OCI-LY1 (cell line): ENCODE measurements at regions not wholly inside any gene's neighbourhood (a gene's known extent, or its start where the extent isn't known, plus 50 kb on each side); places are given as distances from the start of the nearest gene placed in this dataset.

Source experiments
- H2AFZ ChIP-seq: fragments of 200-600 bp; sonication (generic), shearing (Covaris generic); 2 replicates; pipeline ENCODE4 v1.6.0; 2014; ENCODE audit warnings: antibody characterized with exemption, mild to moderate bottlenecking, low read length
- H3F3A ChIP-seq: fragments of 200-600 bp; sonication (generic), shearing (Covaris generic); 2 replicates; pipeline ENCODE4 v1.6.0; 2014; ENCODE audit warnings: mild to moderate bottlenecking, antibody characterized with exemption, low read length, moderate library complexity; ENCODE audit not compliant: insufficient read depth
- H3K27ac ChIP-seq: fragments of 200-600 bp; sonication (generic); 2 replicates; pipeline ENCODE4 v1.5.1; 2014; ENCODE audit warnings: low read length, mixed run types, mild to moderate bottlenecking, low read depth; ENCODE audit not compliant: poor library complexity, severe bottlenecking
- H3K27me3 ChIP-seq: fragments of 200-600 bp; sonication (generic); 2 replicates; pipeline ENCODE4 v1.6.0; 2014; ENCODE audit warnings: antibody characterized with exemption, mild to moderate bottlenecking, low read length, moderate library complexity; ENCODE audit not compliant: insufficient read depth
- H3K36me3 ChIP-seq: fragments of 200-600 bp; sonication (generic); 2 replicates; pipeline ENCODE4 v1.6.1; 2014; ENCODE audit warnings: mild to moderate bottlenecking, antibody characterized with exemption, low read length, moderate library complexity, mixed read lengths; ENCODE audit not compliant: insufficient read depth
- H3K4me1 ChIP-seq: fragments of 200-600 bp; sonication (generic); 2 replicates; pipeline ENCODE4 v1.5.1; 2014; ENCODE audit warnings: mild to moderate bottlenecking, low read length, moderate library complexity; ENCODE audit not compliant: insufficient read depth, severe bottlenecking
- H3K4me2 ChIP-seq: fragments of 200-600 bp; sonication (generic), shearing (Covaris generic); 2 replicates; pipeline ENCODE4 v1.6.1; 2014; ENCODE audit warnings: low read length
- H3K4me3 ChIP-seq: fragments of 200-600 bp; sonication (generic); 2 replicates; pipeline ENCODE4 v1.5.1; 2014; ENCODE audit warnings: low read length, low read depth, mild to moderate bottlenecking, mixed read lengths; ENCODE audit not compliant: poor library complexity, severe bottlenecking
- H3K79me2 ChIP-seq: fragments of 200-600 bp; shearing (Covaris generic); 2 replicates; pipeline ENCODE4 v1.6.1; 2016; ENCODE audit warnings: mixed run types, low read length, mixed read lengths; ENCODE audit not compliant: insufficient read depth
- H3K9ac ChIP-seq: fragments of 200-600 bp; sonication (generic), shearing (Covaris generic); 2 replicates; pipeline ENCODE4 v1.6.1; 2014; ENCODE audit warnings: mild to moderate bottlenecking, low read length, mixed read lengths
- H3K9me2 ChIP-seq: fragments of 200-600 bp; sonication (generic), shearing (Covaris generic); 2 replicates; pipeline ENCODE4 v1.6.1; 2014; ENCODE audit warnings: low read depth, mild to moderate bottlenecking, low read length, mixed read lengths
- H3K9me3 ChIP-seq: fragments of 200-600 bp; shearing (Covaris generic); 2 replicates; pipeline ENCODE4 v1.6.1; 2014; ENCODE audit warnings: low read length, mixed read lengths
- H4K20me1 ChIP-seq: fragments of 200-600 bp; sonication (generic), shearing (Covaris generic); 2 replicates; pipeline ENCODE4 v1.6.0; 2016; ENCODE audit warnings: mild to moderate bottlenecking, low read length; ENCODE audit not compliant: insufficient read depth
- CTCF ChIP-seq: fragments of 200-600 bp; sonication (generic), shearing (Covaris generic); IDR thresholded peaks from 2 replicates; pipeline ENCODE4 v1.5.1; 2017; ENCODE audit warnings: mild to moderate bottlenecking, antibody characterized with exemption, low read length, moderate library complexity, mixed read lengths
- EZH2 ChIP-seq: fragments of 200-600 bp; sonication (generic), shearing (Covaris generic); IDR thresholded peaks from 2 replicates; pipeline ENCODE4 v1.8.0; 2017; ENCODE audit warnings: borderline replicate concordance, mixed run types, mild to moderate bottlenecking, antibody characterized with exemption, low read length, moderate library complexity, mixed read lengths

GRCh38 chr7:133150760-133151159 lies 68.9 kb upstream of the CHCHD3 start:
- no peaks in the 10 kb centered on the region for H3K4me1 ChIP-seq
- no peak overlapping the region for H3K27ac ChIP-seq
- H4K20me1 ChIP-seq, result no peaks in the 10 kb centered on the region
- H2AFZ ChIP-seq, result no peak overlapping the region
- H3K79me2 ChIP-seq, result no peaks in the 10 kb centered on the region
- H3K9me3 ChIP-seq, result no peaks in the 10 kb centered on the region
- no peak overlapping the region for H3K4me3 ChIP-seq
- H3K9ac ChIP-seq, result no peak overlapping the region
- H3K36me3 ChIP-seq, result no peaks in the 10 kb centered on the region
- H3K27me3 ChIP-seq, result 0 out of 2 replicates have a peak, but pooled peaks cover 6% of the 10 kb centered on the region
- no peaks in the 10 kb centered on the region for H3K9me2 ChIP-seq
- H3F3A ChIP-seq, result no peaks in the 10 kb centered on the region
- TF ChIP-seq EZH2, result no peak
- no peak for TF ChIP-seq CTCF
- no peak overlapping the region for H3K4me2 ChIP-seq

GRCh38 chr7:133152875-133153274 lies 71.0 kb upstream of the CHCHD3 start:
- no peak overlapping the region for H3K4me3 ChIP-seq
- no peaks in the 10 kb centered on the region for H3F3A ChIP-seq
- no peaks in the 10 kb centered on the region for H3K79me2 ChIP-seq
- H4K20me1 ChIP-seq, result no peaks in the 10 kb centered on the region
- H3K4me1 ChIP-seq, result no peaks in the 10 kb centered on the region
- H2AFZ ChIP-seq, result no peak overlapping the region
- no peaks in the 10 kb centered on the region for H3K9me2 ChIP-seq
- no peaks in the 10 kb centered on the region for H3K27me3 ChIP-seq
- H3K36me3 ChIP-seq, result no peaks in the 10 kb centered on the region
- H3K4me2 ChIP-seq, result no peak overlapping the region
- no peak overlapping the region for H3K9ac ChIP-seq
- H3K9me3 ChIP-seq, result no peaks in the 10 kb centered on the region
- H3K27ac ChIP-seq, result no peak overlapping the region
- TF ChIP-seq CTCF, result no peak
- TF ChIP-seq EZH2, result no peak

- Histone ChIP-seq H3K27me3 (no peaks in the 10 kb centered on the region), H3K9ac (no peak overlapping the region), H3K36me3 (no peaks in the 10 kb centered on the region), H3K9me2 (no peaks in the 10 kb centered on the region), H3K4me1 (no peaks in the 10 kb centered on the region), H3F3A (no peaks in the 10 kb centered on the region), H3K27ac (no peak overlapping the region), H3K4me3 (no peak overlapping the region), H3K79me2 (no peaks in the 10 kb centered on the region), H2AFZ (no peak overlapping the region), H3K4me2 (no peak overlapping the region), H3K9me3 (no peaks in the 10 kb centered on the region), H4K20me1 (no peaks in the 10 kb centered on the region)
- TF ChIP-seq EZH2 (no peak), CTCF (no peak)
Measured at GRCh38 chr7:133155146-133155545, 73.3 kb upstream of the CHCHD3 start.
